WTC11 (cell line): ENCODE measurements at regions not wholly inside any gene's neighbourhood (a gene's known extent, or its start where the extent isn't known, plus 50 kb on each side); places are given as distances from the start of the nearest gene placed in this dataset.

Experiments used
- ATAC-seq: fragments of 200-7000 bp; cut with Tn5 transposase; 2 replicates; pipeline ENCODE4 v1.10.0; 2021; ENCODE audit warnings: mild to moderate bottlenecking, moderate library complexity
- CTCF ChIA-PET: fragments of 300-600 bp; sonication (Branson Sonifier 250); formaldehyde crosslinking; loops from one replicate; lab custom pipeline; 2021; ENCODE audit warnings: antibody characterized with exemption; lab: Charles Lee
- POLR2A ChIA-PET: fragments of 350-600 bp; sonication (Branson Sonifier 250); formaldehyde crosslinking; loops from one replicate; lab custom pipeline; 2021; ENCODE audit warnings: antibody characterized with exemption; lab: Charles Lee
- DNase-seq: peaks from one replicate; pipeline ENCODE4 v3.0.0; 2021; ENCODE audit warnings: low spot score
- H3K27ac Mint-ChIP-seq: 2 replicates; pipeline ENCODE4 v1.8.0; 2021; ENCODE audit warnings: mixed read lengths
- H3K27me3 Mint-ChIP-seq: 2 replicates; pipeline ENCODE4 v1.8.0; 2021; ENCODE audit warnings: low read depth, mild to moderate bottlenecking, moderate library complexity, mixed read lengths
- H3K36me3 Mint-ChIP-seq: 2 replicates; pipeline ENCODE4 v1.8.0; 2021; ENCODE audit warnings: mixed read lengths
- H3K4me1 Mint-ChIP-seq: 2 replicates; pipeline ENCODE4 v1.8.0; 2022; ENCODE audit warnings: mixed read lengths
- H3K4me3 Mint-ChIP-seq: 2 replicates; pipeline ENCODE4 v1.8.0; 2021; ENCODE audit warnings: mild to moderate bottlenecking, moderate library complexity, mixed read lengths
- H3K9me3 Mint-ChIP-seq: 2 replicates; pipeline ENCODE4 v1.8.0; 2021; ENCODE audit warnings: mixed read lengths
- ATF3 ChIP-seq: sonication (generic); formaldehyde crosslinking; conservative IDR thresholded peaks from 2 replicates; pipeline ENCODE4 v1.8.1; 2022; ENCODE audit warnings: mild to moderate bottlenecking, missing genetic modification reagents
- CBFB ChIP-seq: sonication (generic); formaldehyde crosslinking; IDR thresholded peaks from 2 replicates; pipeline ENCODE4 v1.8.1; 2022; ENCODE audit warnings: mild to moderate bottlenecking, low read depth, missing genetic modification reagents
- EMX1 ChIP-seq: fragments of 250-450 bp; sonication (Bioruptor Pico); IDR thresholded peaks from 2 replicates; pipeline ENCODE4 v1.8.0; 2021; ENCODE audit warnings: mild to moderate bottlenecking
- FOXK1 ChIP-seq: sonication (generic); formaldehyde crosslinking; IDR thresholded peaks from 2 replicates; pipeline ENCODE4 v1.8.0; 2022; ENCODE audit warnings: mild to moderate bottlenecking, moderate library complexity, missing genetic modification reagents
- OVOL2 ChIP-seq: fragments of 250-450 bp; sonication (Bioruptor Pico); IDR thresholded peaks from 2 replicates; pipeline ENCODE4 v1.9.0; 2021; ENCODE audit warnings: mild to moderate bottlenecking, borderline replicate concordance
- RELA ChIP-seq: sonication (generic); formaldehyde crosslinking; IDR thresholded peaks from 2 replicates; pipeline ENCODE4 v1.8.1; 2022; ENCODE audit warnings: missing genetic modification reagents, mild to moderate bottlenecking, borderline replicate concordance
- ZNF121 ChIP-seq: sonication (generic); formaldehyde crosslinking; IDR thresholded peaks from 2 replicates; pipeline ENCODE4 v1.8.0; 2023; ENCODE audit warnings: missing genetic modification reagents
- ZNF219 ChIP-seq: sonication (generic); formaldehyde crosslinking; IDR thresholded peaks from 2 replicates; pipeline ENCODE4 v1.8.0; 2023; ENCODE audit warnings: missing genetic modification reagents, mild to moderate bottlenecking, borderline replicate concordance
- ZNF532 ChIP-seq: fragments of 250-450 bp; sonication (Bioruptor Pico); IDR thresholded peaks from 2 replicates; pipeline ENCODE4 v1.9.0; 2021; ENCODE audit warnings: mild to moderate bottlenecking, borderline replicate concordance
- TF ChIP-seq, protein P1 (sequence below): sonication (generic); formaldehyde crosslinking; IDR thresholded peaks from 2 replicates; pipeline ENCODE4 v1.8.1; 2023; ENCODE audit warnings: mild to moderate bottlenecking, missing genetic modification reagents, borderline replicate concordance
- TF ChIP-seq, protein P2 (sequence below): sonication (generic); formaldehyde crosslinking; IDR thresholded peaks from 2 replicates; pipeline ENCODE4 v1.8.1; 2022; ENCODE audit warnings: mild to moderate bottlenecking, missing genetic modification reagents, moderate library complexity, borderline replicate concordance

- ChIA-PET CTCF (no interaction called here), POLR2A (no interaction called here)
- Mint-ChIP-seq H3K27ac (peak overlapping the region; percentile 96), H3K36me3 (peaks cover 11% of the 10 kb centered on the region; the same call in 1 of the 2 replicates), H3K4me1 (peaks cover 64% of the 10 kb centered on the region), H3K27me3 (no peaks in the 10 kb centered on the region; the same call in 1 of the 2 replicates), H3K4me3 (no peak overlapping the region), H3K9me3 (peaks cover 15% of the 10 kb centered on the region)
- ATAC-seq (no peak), DNase-seq (no peak)
- no peak for TF ChIP-seq CBFB (CRISPR knock-in tag)
- no peak for TF ChIP-seq RELA
- TF ChIP-seq OVOL2 (CRISPR knock-in tag), result no peak
- TF ChIP-seq ZNF219 (CRISPR knock-in tag), result no peak
- TF ChIP-seq, protein P1, sequence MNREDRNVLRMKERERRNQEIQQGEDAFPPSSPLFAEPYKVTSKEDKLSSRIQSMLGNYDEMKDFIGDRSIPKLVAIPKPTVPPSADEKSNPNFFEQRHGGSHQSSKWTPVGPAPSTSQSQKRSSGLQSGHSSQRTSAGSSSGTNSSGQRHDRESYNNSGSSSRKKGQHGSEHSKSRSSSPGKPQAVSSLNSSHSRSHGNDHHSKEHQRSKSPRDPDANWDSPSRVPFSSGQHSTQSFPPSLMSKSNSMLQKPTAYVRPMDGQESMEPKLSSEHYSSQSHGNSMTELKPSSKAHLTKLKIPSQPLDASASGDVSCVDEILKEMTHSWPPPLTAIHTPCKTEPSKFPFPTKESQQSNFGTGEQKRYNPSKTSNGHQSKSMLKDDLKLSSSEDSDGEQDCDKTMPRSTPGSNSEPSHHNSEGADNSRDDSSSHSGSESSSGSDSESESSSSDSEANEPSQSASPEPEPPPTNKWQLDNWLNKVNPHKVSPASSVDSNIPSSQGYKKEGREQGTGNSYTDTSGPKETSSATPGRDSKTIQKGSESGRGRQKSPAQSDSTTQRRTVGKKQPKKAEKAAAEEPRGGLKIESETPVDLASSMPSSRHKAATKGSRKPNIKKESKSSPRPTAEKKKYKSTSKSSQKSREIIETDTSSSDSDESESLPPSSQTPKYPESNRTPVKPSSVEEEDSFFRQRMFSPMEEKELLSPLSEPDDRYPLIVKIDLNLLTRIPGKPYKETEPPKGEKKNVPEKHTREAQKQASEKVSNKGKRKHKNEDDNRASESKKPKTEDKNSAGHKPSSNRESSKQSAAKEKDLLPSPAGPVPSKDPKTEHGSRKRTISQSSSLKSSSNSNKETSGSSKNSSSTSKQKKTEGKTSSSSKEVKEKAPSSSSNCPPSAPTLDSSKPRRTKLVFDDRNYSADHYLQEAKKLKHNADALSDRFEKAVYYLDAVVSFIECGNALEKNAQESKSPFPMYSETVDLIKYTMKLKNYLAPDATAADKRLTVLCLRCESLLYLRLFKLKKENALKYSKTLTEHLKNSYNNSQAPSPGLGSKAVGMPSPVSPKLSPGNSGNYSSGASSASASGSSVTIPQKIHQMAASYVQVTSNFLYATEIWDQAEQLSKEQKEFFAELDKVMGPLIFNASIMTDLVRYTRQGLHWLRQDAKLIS (CRISPR knock-in tag), result no peak
- no peak for TF ChIP-seq ATF3 (CRISPR knock-in tag)
- TF ChIP-seq, all 79 proteins: peak for 0
Observed at GRCh38 chr4:19193274-19193981, 1058.3 kb upstream of the SLIT2 start.

GRCh38 chr4:19191979-19192650, 1059.6 kb upstream of the SLIT2 start:
- no peak for ATAC-seq
- Mint-ChIP-seq H3K27me3 (no peaks in the 10 kb centered on the region; the same call in 1 of the 2 replicates), H3K27ac (no peak overlapping the region), H3K4me1 (peaks cover 61% of the 10 kb centered on the region), H3K4me3 (no peak overlapping the region), H3K9me3 (peaks cover 11% of the 10 kb centered on the region; the same call in 1 of the 2 replicates), H3K36me3 (peaks cover 4% of the 10 kb centered on the region; the same call in 1 of the 2 replicates)
- CTCF ChIA-PET, result no interaction called here
- DNase-seq, result no peak
- POLR2A ChIA-PET, result no interaction called here
- TF ChIP-seq FOXK1 (CRISPR knock-in tag) (no peak), ZNF532 (CRISPR knock-in tag) (no peak), EMX1 (no peak), OVOL2 (CRISPR knock-in tag) (no peak), ZNF121 (CRISPR knock-in tag) (no peak)
- TF ChIP-seq, protein P2, sequence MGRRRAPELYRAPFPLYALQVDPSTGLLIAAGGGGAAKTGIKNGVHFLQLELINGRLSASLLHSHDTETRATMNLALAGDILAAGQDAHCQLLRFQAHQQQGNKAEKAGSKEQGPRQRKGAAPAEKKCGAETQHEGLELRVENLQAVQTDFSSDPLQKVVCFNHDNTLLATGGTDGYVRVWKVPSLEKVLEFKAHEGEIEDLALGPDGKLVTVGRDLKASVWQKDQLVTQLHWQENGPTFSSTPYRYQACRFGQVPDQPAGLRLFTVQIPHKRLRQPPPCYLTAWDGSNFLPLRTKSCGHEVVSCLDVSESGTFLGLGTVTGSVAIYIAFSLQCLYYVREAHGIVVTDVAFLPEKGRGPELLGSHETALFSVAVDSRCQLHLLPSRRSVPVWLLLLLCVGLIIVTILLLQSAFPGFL, result no peak
